ENCODE measurements at regions not wholly inside any gene's neighbourhood (a gene's known extent, or its start where the extent isn't known, plus 50 kb on each side); places are given as distances from the start of the nearest gene placed in this dataset.

DNA sequence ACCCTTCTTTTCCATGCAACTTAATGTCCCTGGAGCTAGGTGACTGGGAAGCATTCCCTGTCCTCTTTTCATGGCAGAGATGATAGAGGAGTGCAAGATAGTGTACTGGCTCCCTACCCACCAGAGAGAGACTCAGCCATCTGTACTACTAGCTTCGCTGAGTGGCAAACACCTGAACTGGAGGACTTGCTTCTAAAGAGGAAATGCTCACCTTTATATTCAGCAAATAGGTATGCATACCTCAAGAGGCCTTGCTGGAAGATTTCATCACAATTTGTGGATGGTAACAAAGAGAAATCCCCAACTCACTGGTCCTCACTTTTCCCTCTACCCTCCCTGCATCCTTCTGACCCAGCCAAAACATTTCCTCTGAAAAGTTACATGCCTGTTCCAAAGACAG lies 124.1 kb downstream of the FOXA2 start:
- TF ChIP-seq ZNF274 (IDR thresholded peaks at IDR 0.05; ENCODE audit: low read depth, low read length) (no peak), YY1 (IDR thresholded peaks at IDR 0.05; ENCODE audit: insufficient read depth, insufficient read length) (no peak)
